ENCODE measurements at regions not wholly inside any gene's neighbourhood (a gene's known extent, or its start where the extent isn't known, plus 50 kb on each side); places are given as distances from the start of the nearest gene placed in this dataset.

DNA sequence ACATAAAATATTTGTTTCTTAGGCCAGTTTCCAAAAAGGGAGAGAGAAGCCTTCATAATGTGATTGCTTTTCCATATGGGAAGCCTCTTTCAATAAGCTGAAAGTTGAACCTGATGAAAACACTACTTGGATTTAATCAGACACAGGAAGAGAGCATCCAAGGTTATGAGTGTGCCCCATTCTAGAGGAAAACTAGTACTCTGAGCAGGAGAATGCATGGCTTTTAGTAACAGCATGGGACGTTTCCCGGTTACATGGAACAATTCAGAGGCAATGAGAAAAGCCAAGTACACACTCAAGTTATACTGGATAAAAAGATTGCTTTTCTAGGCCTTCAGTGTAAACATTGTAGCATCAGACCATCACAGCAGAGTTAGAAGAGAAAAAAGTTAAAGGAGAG lies 315.8 kb downstream of the ZNF516 start:
- Histone ChIP-seq H3K4me3 (ENCODE audit: low read depth, low read length) (no peak overlapping the region), H3K36me3 (ENCODE audit: control insufficient read depth, insufficient read depth, low read length) (no peaks in the 10 kb centered on the region), H3K4me1 (ENCODE audit: control insufficient read depth, insufficient read depth, low read length, poor library complexity, severe bottlenecking) (no peaks in the 10 kb centered on the region), H3K27me3 (ENCODE audit: control insufficient read depth, insufficient read depth, low read length) (no peaks in the 10 kb centered on the region), H3K27ac (ENCODE audit: insufficient read depth, low read length, poor library complexity, severe bottlenecking) (no peak overlapping the region), H3K9me3 (ENCODE audit: control insufficient read depth in 2 of 2, low read length in 2 of 2) (no peaks in the 10 kb centered on the region)
- Mint-ChIP-seq H3K4me1 (no peaks in the 10 kb centered on the region), H3K4me3 (no peak overlapping the region), H3K27me3 (no peaks in the 10 kb centered on the region), H3K36me3 (no peaks in the 10 kb centered on the region), H3K27ac (no peak overlapping the region), H3K9me3 (peaks cover 0 to 1% (median 0%) of the 10 kb centered on the region in 7 donors)
- ATAC-seq (ENCODE audit: low read depth in 2 of 2) (no peak), DNase-seq (no peak)

- Histone ChIP-seq H3K27me3 (ENCODE audit: control insufficient read depth, insufficient read depth, low read length) (no peaks in the 10 kb centered on the region), H3K4me1 (ENCODE audit: control insufficient read depth, insufficient read depth, low read length, poor library complexity, severe bottlenecking) (no peaks in the 10 kb centered on the region), H3K9me3 (ENCODE audit: control insufficient read depth in 2 of 2, low read length in 2 of 2) (no peaks in the 10 kb centered on the region), H3K27ac (ENCODE audit: insufficient read depth, low read length, poor library complexity, severe bottlenecking) (no peak overlapping the region), H3K4me3 (ENCODE audit: low read depth, low read length) (no peak overlapping the region), H3K36me3 (ENCODE audit: control insufficient read depth, insufficient read depth, low read length) (no peaks in the 10 kb centered on the region)
- Mint-ChIP-seq H3K9me3 (peaks cover 0 to 2% (median 0%) of the 10 kb centered on the region in 7 donors), H3K27me3 (no peaks in the 10 kb centered on the region), H3K4me3 (no peak overlapping the region), H3K36me3 (no peaks in the 10 kb centered on the region), H3K27ac (no peak overlapping the region), H3K4me1 (no peaks in the 10 kb centered on the region)
- no peak for DNase-seq
- no peak for ATAC-seq (ENCODE audit: low read depth in 2 of 2)
Observed at GRCh38 chr18:76177160-76177559, 317.9 kb downstream of the ZNF516 start.

DNA sequence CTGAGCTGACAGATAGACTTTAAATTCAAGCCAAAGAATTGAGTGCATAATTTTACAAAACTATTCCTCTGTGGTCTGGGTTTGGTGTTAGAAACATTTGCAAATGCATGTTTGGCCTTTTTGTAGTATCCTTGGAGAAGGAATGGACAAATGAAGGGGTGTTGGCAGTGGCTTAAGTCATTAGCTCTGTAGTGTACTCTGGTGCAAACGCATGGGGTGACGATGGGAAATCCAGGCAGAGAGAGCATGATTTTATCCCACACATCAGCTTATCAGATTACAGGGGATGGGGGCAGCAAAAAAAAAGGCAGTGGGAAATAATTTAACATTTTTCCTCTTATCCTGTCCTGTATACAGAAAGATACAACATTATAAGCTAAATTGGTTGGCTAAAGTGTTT lies 320.6 kb downstream of the ZNF516 start:
- ATAC-seq (ENCODE audit: low read depth in 2 of 2) (no peak), DNase-seq (no peak)
- Histone ChIP-seq H3K4me3 (ENCODE audit: low read depth, low read length) (no peak overlapping the region), H3K27me3 (ENCODE audit: control insufficient read depth, insufficient read depth, low read length) (no peaks in the 10 kb centered on the region), H3K36me3 (ENCODE audit: control insufficient read depth, insufficient read depth, low read length) (no peaks in the 10 kb centered on the region), H3K27ac (ENCODE audit: insufficient read depth, low read length, poor library complexity, severe bottlenecking) (no peak overlapping the region), H3K9me3 (ENCODE audit: control insufficient read depth in 2 of 2, low read length in 2 of 2) (no peaks in the 10 kb centered on the region), H3K4me1 (ENCODE audit: control insufficient read depth, insufficient read depth, low read length, poor library complexity, severe bottlenecking) (no peaks in the 10 kb centered on the region)
- H3K4me1 Mint-ChIP-seq: no peaks in the 10 kb centered on the region
- H3K27ac Mint-ChIP-seq: no peak overlapping the region
- peaks cover 0 to 2% (median 0%) of the 10 kb centered on the region in 7 donors for H3K9me3 Mint-ChIP-seq
- no peaks in the 10 kb centered on the region for H3K36me3 Mint-ChIP-seq
- H3K27me3 Mint-ChIP-seq: no peaks in the 10 kb centered on the region
- no peak overlapping the region for H3K4me3 Mint-ChIP-seq

- H3K9me3 Mint-ChIP-seq: peaks cover 0 to 3% (median 0%) of the 10 kb centered on the region in 7 donors
- H3K4me1 Mint-ChIP-seq: no peaks in the 10 kb centered on the region
- H3K27ac Mint-ChIP-seq: no peak overlapping the region
- no peaks in the 10 kb centered on the region for H3K27me3 Mint-ChIP-seq
- Histone ChIP-seq H3K36me3 (ENCODE audit: control insufficient read depth, insufficient read depth, low read length) (no peaks in the 10 kb centered on the region), H3K4me1 (ENCODE audit: control insufficient read depth, insufficient read depth, low read length, poor library complexity, severe bottlenecking) (no peaks in the 10 kb centered on the region), H3K9me3 (ENCODE audit: control insufficient read depth in 2 of 2, low read length in 2 of 2) (no peaks in the 10 kb centered on the region), H3K4me3 (ENCODE audit: low read depth, low read length) (no peak overlapping the region), H3K27me3 (ENCODE audit: control insufficient read depth, insufficient read depth, low read length) (no peaks in the 10 kb centered on the region), H3K27ac (ENCODE audit: insufficient read depth, low read length, poor library complexity, severe bottlenecking) (no peak overlapping the region)
- H3K4me3 Mint-ChIP-seq: no peak overlapping the region
- no peak for DNase-seq
- no peak for ATAC-seq (ENCODE audit: low read depth in 2 of 2)
- no peaks in the 10 kb centered on the region for H3K36me3 Mint-ChIP-seq
Observed at GRCh38 chr18:76169733-76170132, 325.3 kb downstream of the ZNF516 start.

DNA sequence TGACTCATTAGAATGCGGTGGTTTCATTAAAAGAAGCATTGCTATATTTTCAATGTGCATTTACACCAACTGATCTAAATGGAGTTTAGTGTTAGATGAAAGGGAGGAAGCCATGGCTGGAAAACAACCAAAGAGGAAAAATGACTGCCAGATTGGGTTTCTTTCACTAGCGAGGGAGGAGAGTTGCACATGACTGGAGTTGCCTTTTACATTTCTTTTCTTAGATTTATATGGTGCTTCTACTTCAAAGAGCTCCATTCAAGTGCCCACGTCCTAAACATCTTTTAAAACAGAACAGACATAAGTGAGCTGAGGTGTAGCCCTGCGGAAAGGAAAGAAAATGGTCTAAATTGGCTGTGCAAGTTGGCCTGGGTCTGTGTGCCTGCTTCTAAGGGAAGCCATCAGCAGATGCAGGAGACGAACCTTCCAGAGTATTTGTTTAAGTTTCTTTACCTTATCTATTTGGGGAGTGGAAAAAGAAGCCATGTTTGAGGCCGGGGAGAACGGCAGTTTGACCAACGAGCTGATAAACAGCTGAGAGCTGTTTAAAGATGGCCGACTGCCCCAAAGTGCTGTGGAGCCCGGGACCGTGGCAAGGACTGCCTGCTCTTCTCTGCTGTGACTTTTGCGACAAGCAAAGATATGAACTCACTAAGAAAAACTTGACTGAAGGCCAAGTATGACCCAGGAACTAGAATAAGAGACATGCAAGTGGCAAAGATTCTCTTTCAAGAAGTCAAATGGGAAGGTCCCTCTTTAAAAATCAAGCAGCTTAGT lies 327.0 kb downstream of the ZNF516 start:
- ATAC-seq (ENCODE audit: low read depth in 2 of 2): no peak

GRCh38 chr18:76167410-76167809 lies 327.6 kb downstream of the ZNF516 start:
- H3K27ac Mint-ChIP-seq: no peak overlapping the region
- peaks cover 0 to 1% (median 0%) of the 10 kb centered on the region in 7 donors for H3K9me3 Mint-ChIP-seq
- no peak for DNase-seq
- no peaks in the 10 kb centered on the region for H3K4me1 Mint-ChIP-seq
- H3K27me3 Mint-ChIP-seq: no peaks in the 10 kb centered on the region
- Histone ChIP-seq H3K4me1 (ENCODE audit: control insufficient read depth, insufficient read depth, low read length, poor library complexity, severe bottlenecking) (no peaks in the 10 kb centered on the region), H3K27me3 (ENCODE audit: control insufficient read depth, insufficient read depth, low read length) (no peaks in the 10 kb centered on the region), H3K4me3 (ENCODE audit: low read depth, low read length) (no peak overlapping the region), H3K27ac (ENCODE audit: insufficient read depth, low read length, poor library complexity, severe bottlenecking) (no peak overlapping the region), H3K36me3 (ENCODE audit: control insufficient read depth, insufficient read depth, low read length) (no peaks in the 10 kb centered on the region), H3K9me3 (ENCODE audit: control insufficient read depth in 2 of 2, low read length in 2 of 2) (no peaks in the 10 kb centered on the region)
- no peaks in the 10 kb centered on the region for H3K36me3 Mint-ChIP-seq
- ATAC-seq (ENCODE audit: low read depth in 2 of 2): no peak
- no peak overlapping the region for H3K4me3 Mint-ChIP-seq

More for the DNA sequence above, 327.0 kb downstream of the ZNF516 start:
- no peaks in the 10 kb centered on the region for H3K27me3 ChIP-seq (ENCODE audit: control insufficient read depth, insufficient read depth, low read length)
- H3K4me1 Mint-ChIP-seq: no peaks in the 10 kb centered on the region
- no peak overlapping the region for H3K27ac ChIP-seq (ENCODE audit: insufficient read depth, low read length, poor library complexity, severe bottlenecking)
- no peaks in the 10 kb centered on the region for H3K4me1 ChIP-seq (ENCODE audit: control insufficient read depth, insufficient read depth, low read length, poor library complexity, severe bottlenecking)
- no peaks in the 10 kb centered on the region for H3K36me3 Mint-ChIP-seq
- H3K27me3 Mint-ChIP-seq: no peaks in the 10 kb centered on the region
- H3K36me3 ChIP-seq (ENCODE audit: control insufficient read depth, insufficient read depth, low read length): no peaks in the 10 kb centered on the region
- H3K9me3 Mint-ChIP-seq: peaks cover 0 to 1% (median 0%) of the 10 kb centered on the region in 7 donors
- H3K27ac Mint-ChIP-seq: no peak overlapping the region
- no peaks in the 10 kb centered on the region for H3K9me3 ChIP-seq (ENCODE audit: control insufficient read depth in 2 of 2, low read length in 2 of 2)
- H3K4me3 ChIP-seq (ENCODE audit: low read depth, low read length): no peak overlapping the region
- no peak for DNase-seq
- no peak overlapping the region for H3K4me3 Mint-ChIP-seq

GRCh38 chr18:76162886-76163285 lies 332.2 kb downstream of the ZNF516 start:
- H3K27ac ChIP-seq (ENCODE audit: insufficient read depth, low read length, poor library complexity, severe bottlenecking): no peak overlapping the region
- H3K9me3 Mint-ChIP-seq: peaks cover 0 to 3% (median 0%) of the 10 kb centered on the region in 7 donors
- no peaks in the 10 kb centered on the region for H3K27me3 Mint-ChIP-seq
- no peaks in the 10 kb centered on the region for H3K4me1 ChIP-seq (ENCODE audit: control insufficient read depth, insufficient read depth, low read length, poor library complexity, severe bottlenecking)
- ATAC-seq (ENCODE audit: low read depth in 2 of 2) (no peak), DNase-seq (no peak)
- no peaks in the 10 kb centered on the region for H3K36me3 Mint-ChIP-seq
- no peak overlapping the region for H3K27ac Mint-ChIP-seq
- H3K4me3 Mint-ChIP-seq: no peak overlapping the region
- H3K4me1 Mint-ChIP-seq: no peaks in the 10 kb centered on the region
- H3K9me3 ChIP-seq (ENCODE audit: control insufficient read depth in 2 of 2, low read length in 2 of 2): no peaks in the 10 kb centered on the region
- no peak overlapping the region for H3K4me3 ChIP-seq (ENCODE audit: low read depth, low read length)
- H3K36me3 ChIP-seq (ENCODE audit: control insufficient read depth, insufficient read depth, low read length): no peaks in the 10 kb centered on the region
- H3K27me3 ChIP-seq (ENCODE audit: control insufficient read depth, insufficient read depth, low read length): peaks cover 1% of the 10 kb centered on the region

DNA sequence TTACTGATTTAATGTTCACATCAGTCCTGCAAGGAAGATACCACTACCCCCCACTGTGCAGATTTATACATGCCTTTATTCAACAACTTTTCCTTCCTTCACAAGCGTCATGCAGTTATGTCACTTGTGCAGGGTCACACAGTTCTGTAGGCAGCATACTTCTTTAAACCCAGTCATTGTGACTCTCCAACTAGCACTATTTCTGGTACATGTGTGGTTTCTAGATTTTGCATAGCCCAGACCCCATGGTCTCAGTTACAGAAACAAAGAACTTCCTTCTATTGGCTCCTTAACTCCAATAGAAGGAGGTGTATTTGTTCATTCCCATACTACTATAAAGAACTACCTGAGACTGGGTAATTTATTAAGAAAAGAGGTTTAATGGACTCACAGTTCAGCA lies 333.1 kb downstream of the ZNF516 start:
- Mint-ChIP-seq H3K4me1 (no peaks in the 10 kb centered on the region), H3K4me3 (no peak overlapping the region), H3K36me3 (no peaks in the 10 kb centered on the region), H3K27me3 (no peaks in the 10 kb centered on the region), H3K9me3 (peaks cover 0 to 5% (median under 1%) of the 10 kb centered on the region in 7 donors), H3K27ac (no peak overlapping the region)
- Histone ChIP-seq H3K4me1 (ENCODE audit: control insufficient read depth, insufficient read depth, low read length, poor library complexity, severe bottlenecking) (no peaks in the 10 kb centered on the region), H3K27ac (ENCODE audit: insufficient read depth, low read length, poor library complexity, severe bottlenecking) (no peak overlapping the region), H3K4me3 (ENCODE audit: low read depth, low read length) (no peak overlapping the region), H3K27me3 (ENCODE audit: control insufficient read depth, insufficient read depth, low read length) (peaks cover 1% of the 10 kb centered on the region), H3K9me3 (ENCODE audit: control insufficient read depth in 2 of 2, low read length in 2 of 2) (no peaks in the 10 kb centered on the region), H3K36me3 (ENCODE audit: control insufficient read depth, insufficient read depth, low read length) (no peaks in the 10 kb centered on the region)
- ATAC-seq (ENCODE audit: low read depth in 2 of 2) (no peak), DNase-seq (no peak)
